ENCODE measurements at regions not wholly inside any gene's neighbourhood (a gene's known extent, or its start where the extent isn't known, plus 50 kb on each side); places are given as distances from the start of the nearest gene placed in this dataset.
A peak's percentile ranks its signal among the peaks of the same experiment; 100 is the strongest.

DNA sequence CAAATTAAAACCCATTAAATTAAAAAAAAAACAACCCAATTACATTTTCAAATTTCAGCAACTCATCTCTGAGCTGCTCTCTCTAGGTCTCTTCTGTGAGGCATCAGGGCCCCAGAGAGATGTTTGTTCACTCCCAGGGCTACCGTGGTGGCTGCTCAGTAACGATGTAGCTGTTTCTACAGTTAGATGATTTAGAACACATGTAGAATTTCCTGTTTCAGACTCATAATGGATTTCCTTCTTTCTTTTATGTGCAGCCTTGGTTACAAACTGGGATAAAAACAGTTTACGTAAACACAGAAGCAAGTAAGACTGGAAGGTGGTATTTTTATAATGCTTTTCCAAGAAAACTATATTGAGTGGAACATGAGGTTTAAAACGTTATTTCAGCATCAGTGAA is 116.1 kb upstream of the CCN2 start:
- TF ChIP-seq, protein P1, sequence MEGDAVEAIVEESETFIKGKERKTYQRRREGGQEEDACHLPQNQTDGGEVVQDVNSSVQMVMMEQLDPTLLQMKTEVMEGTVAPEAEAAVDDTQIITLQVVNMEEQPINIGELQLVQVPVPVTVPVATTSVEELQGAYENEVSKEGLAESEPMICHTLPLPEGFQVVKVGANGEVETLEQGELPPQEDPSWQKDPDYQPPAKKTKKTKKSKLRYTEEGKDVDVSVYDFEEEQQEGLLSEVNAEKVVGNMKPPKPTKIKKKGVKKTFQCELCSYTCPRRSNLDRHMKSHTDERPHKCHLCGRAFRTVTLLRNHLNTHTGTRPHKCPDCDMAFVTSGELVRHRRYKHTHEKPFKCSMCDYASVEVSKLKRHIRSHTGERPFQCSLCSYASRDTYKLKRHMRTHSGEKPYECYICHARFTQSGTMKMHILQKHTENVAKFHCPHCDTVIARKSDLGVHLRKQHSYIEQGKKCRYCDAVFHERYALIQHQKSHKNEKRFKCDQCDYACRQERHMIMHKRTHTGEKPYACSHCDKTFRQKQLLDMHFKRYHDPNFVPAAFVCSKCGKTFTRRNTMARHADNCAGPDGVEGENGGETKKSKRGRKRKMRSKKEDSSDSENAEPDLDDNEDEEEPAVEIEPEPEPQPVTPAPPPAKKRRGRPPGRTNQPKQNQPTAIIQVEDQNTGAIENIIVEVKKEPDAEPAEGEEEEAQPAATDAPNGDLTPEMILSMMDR (IDR thresholded peaks at IDR 0.05), result no peak
- TF ChIP-seq POLR2A (IDR thresholded peaks at IDR 0.05), result no peak
- Histone ChIP-seq H3K27me3 (no peaks in the 10 kb centered on the region), H3K36me3 (no peaks in the 10 kb centered on the region), H3K27ac (no peak overlapping the region), H3K9me3 (no peaks in the 10 kb centered on the region), H3K4me1 (no peaks in the 10 kb centered on the region), H3K4me3 (no peak overlapping the region)
- 53% methylated on average over 4 of the region's 4 CpGs for WGBS (ENCODE audit: insufficient coverage, low coverage, low lambda C conversion rate, missing lambda C conversion rate)
- intact Hi-C loops (cut with DNase I), result no loop called here
- DNase-seq (no peak), ATAC-seq (no peak)

DNA sequence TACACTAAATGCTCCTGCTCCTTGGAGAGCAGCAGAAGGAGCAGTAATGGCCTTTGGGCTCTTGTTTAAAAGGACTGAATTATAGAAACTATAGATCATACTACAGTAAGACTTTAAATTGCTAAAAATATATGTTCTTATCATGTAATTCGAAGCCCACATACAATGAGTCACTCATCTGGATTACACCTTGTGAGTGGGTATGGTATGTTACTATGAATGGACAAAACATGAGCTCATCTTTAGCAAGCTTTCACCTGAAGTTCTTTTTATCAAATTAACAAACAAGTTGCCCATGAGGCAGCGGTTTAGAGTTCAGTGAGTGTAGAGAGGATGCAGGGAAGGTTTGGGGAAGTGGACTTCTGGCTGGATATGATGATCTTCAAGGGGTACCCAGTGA is 114.4 kb upstream of the CCN2 start:
- no peak for TF ChIP-seq POLR2A (IDR thresholded peaks at IDR 0.05)
- TF ChIP-seq, protein P1 (IDR thresholded peaks at IDR 0.05), result no peak
- DNase-seq, result no peak
- no peak for ATAC-seq
- Histone ChIP-seq H3K9me3 (no peaks in the 10 kb centered on the region), H3K27me3 (no peaks in the 10 kb centered on the region), H3K36me3 (no peaks in the 10 kb centered on the region), H3K4me1 (no peaks in the 10 kb centered on the region), H3K27ac (no peak overlapping the region), H3K4me3 (no peak overlapping the region)
- 71% methylated on average over 2 of the region's 2 CpGs for WGBS (ENCODE audit: insufficient coverage, low coverage, low lambda C conversion rate, missing lambda C conversion rate)
- intact Hi-C loops (cut with DNase I), result no loop called here

DNA sequence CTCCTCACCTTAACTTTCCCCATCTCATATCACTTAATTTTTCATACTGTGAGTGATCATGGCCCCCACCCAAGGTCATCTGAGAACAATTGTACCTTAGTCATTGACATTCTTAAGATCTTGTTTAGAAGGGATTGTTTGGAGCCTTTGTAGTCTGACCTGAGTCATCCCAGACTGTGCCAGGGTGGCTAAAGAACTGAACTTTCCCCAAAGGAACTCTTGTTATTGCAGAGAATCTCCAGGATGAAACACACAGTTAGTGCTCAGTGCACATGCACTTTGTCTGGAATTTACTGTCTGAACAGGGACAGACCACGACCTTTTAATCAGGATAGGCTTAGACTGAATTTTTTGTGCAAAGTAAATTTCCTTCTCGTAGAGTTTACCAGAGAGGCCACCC is 112.6 kb upstream of the CCN2 start:
- Histone ChIP-seq H3K9me3 (no peaks in the 10 kb centered on the region), H3K36me3 (no peaks in the 10 kb centered on the region), H3K27me3 (no peaks in the 10 kb centered on the region), H3K4me1 (no peaks in the 10 kb centered on the region), H3K4me3 (no peak overlapping the region), H3K27ac (no peak overlapping the region)
- 58% methylated on average over 2 of the region's 2 CpGs for WGBS (ENCODE audit: insufficient coverage, low coverage, low lambda C conversion rate, missing lambda C conversion rate)
- intact Hi-C loops (cut with DNase I), result no loop called here
- DNase-seq (no peak), ATAC-seq (no peak)
- no peak for TF ChIP-seq POLR2A (IDR thresholded peaks at IDR 0.05)
- TF ChIP-seq, protein P1 (IDR thresholded peaks at IDR 0.05), result no peak

DNA sequence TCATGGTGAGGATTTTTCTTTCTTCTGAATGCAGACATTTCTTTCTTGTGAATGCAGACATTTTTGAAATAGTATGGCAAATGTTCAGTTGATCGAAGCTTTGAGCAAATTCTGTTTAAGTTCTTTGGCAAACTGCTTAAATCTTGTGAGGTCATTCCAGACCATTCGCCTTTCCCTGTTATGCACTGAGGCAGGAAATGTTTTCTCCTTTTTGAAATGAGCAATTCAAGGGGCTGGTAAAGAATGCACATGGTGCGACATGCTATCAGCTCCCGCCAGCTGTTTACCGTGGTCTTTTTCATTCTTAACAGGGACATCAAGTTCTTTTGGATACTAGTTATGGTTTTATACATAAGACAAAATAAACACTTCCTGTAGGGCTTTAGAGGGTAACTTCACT is 112.0 kb upstream of the CCN2 start:
- TF ChIP-seq POLR2A (IDR thresholded peaks at IDR 0.05), result no peak
- TF ChIP-seq, protein P1 (IDR thresholded peaks at IDR 0.05), result no peak
- Histone ChIP-seq H3K9me3 (no peaks in the 10 kb centered on the region), H3K4me1 (no peaks in the 10 kb centered on the region), H3K27ac (no peak overlapping the region), H3K27me3 (no peaks in the 10 kb centered on the region), H3K4me3 (no peak overlapping the region), H3K36me3 (no peaks in the 10 kb centered on the region)
- DNase-seq, result no peak
- intact Hi-C loops (cut with DNase I), result no loop called here
- 76% methylated on average over 5 of the region's 5 CpGs for WGBS (ENCODE audit: insufficient coverage, low coverage, low lambda C conversion rate, missing lambda C conversion rate)
- peak in 1 of 4 donors; percentile 36 for ATAC-seq

DNA sequence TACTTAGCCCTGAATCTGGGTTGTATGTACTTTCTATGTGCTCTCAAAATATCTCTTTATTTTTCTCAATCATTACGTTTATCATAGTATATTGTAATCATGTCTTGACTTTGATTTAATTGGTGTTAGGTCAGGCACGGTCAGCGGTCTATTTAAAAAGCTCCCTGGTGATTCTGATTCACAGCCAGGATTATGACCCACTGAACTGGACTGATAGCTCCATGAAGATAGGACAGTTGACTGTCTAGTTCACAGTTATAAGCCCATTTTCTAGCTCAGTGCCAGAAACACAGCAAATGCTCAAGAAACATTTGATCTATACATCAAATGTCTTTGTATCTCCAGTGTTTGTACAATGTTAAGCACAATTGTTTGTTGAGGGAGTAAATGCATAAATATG is 111.5 kb upstream of the CCN2 start:
- Histone ChIP-seq H3K4me3 (no peak overlapping the region), H3K27ac (no peak overlapping the region), H3K4me1 (no peaks in the 10 kb centered on the region), H3K36me3 (no peaks in the 10 kb centered on the region), H3K9me3 (no peaks in the 10 kb centered on the region), H3K27me3 (no peaks in the 10 kb centered on the region)
- 86% methylated on average over 3 of the region's 3 CpGs for WGBS (ENCODE audit: insufficient coverage, low coverage, low lambda C conversion rate, missing lambda C conversion rate)
- TF ChIP-seq, protein P1 (IDR thresholded peaks at IDR 0.05), result no peak
- no peak for TF ChIP-seq POLR2A (IDR thresholded peaks at IDR 0.05)
- DNase-seq, result no peak
- ATAC-seq, result no peak
- intact Hi-C loops (cut with DNase I), result no loop called here
